Fibroblast of skin of right biceps (primary cell): ENCODE measurements at regions not wholly inside any gene's neighbourhood (a gene's known extent, or its start where the extent isn't known, plus 50 kb on each side); places are given as distances from the start of the nearest gene placed in this dataset.
"Not testable (repeated sequence)": the region's sequence is repeated elsewhere in the genome, so short reads cannot be mapped to it uniquely, and the experiment has no call there.

ENCODE experiments used
- DNase-seq: peaks from one replicate; pipeline ENCODE4 v3.0.0-alpha.2; 2013

DNA sequence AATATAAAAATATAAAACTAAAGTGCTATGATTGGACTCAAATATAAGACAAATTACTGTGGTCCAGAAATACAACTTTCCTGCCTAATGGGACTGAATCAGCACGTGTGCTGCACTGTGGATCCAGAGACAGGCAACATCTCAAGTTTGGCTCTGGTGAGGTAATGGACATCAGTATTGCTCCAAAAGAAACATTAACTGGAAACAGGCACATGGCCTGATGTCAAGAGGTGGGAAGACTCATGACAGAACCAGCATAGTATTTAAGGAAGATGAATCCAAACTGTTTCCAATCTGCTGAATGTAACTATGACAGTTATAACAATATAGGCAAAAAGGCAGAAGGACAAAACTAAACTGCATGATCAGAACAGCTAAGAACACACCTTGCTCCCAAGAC lies 354.6 kb downstream of the FSIP2 start:
- DNase-seq, result no peak

DNA sequence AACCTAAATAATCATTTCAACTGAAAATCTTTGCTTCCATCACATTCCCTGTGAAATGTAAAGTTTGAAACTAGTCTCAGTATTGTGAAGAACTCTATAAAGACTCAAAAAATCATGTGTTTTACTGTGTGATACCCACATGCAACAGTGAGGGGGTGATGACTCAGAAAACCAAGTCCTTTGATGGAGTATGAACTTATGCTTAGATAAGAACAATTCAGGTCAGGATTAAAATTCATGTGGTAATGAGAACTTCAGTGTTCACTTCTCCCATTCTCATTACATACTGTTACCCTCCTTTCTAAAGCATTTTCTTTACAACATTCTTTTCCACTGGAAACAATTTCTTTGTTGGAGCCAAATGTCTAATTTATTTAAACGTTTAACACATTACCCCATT lies 360.2 kb downstream of the FSIP2 start:
- peak; percentile 3 for DNase-seq

DNA sequence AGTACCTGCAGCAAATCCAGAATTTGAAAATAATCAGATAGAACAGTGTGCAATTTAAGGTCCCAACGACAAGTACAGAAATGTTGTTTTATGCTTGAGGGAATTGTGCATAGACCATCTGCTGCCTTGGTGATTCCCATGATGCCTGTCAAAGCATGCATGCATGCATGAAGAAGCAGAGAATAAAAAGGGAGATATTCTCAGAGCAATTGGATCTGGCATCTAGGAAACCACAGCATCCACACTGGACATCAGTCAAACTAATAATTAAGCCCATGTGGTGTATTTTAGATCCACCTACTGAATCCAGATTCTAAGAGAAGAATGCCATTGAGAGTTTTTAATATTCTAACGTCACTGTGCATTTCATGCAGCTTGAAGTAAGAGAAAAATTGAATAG lies 361.2 kb downstream of the FSIP2 start:
- no peak for DNase-seq

DNA sequence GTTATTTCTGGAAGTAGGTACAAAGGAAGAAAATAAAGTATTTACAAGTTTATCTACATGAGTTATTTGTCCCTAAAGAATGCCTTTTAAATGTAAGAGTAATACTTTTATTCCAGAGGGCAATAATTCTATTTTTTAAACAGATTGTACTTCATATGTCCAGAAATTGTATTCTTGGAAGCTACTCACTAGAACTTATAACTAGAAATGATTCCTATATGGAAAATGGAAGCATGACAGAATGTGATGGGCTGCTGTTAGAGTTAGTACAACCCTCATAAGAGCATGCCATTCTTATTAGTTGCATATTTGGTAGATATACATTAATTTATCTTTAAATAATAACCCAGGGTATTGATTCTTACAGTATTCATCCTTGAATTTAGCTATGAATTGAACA lies 362.0 kb downstream of the FSIP2 start:
- no peak for DNase-seq

DNA sequence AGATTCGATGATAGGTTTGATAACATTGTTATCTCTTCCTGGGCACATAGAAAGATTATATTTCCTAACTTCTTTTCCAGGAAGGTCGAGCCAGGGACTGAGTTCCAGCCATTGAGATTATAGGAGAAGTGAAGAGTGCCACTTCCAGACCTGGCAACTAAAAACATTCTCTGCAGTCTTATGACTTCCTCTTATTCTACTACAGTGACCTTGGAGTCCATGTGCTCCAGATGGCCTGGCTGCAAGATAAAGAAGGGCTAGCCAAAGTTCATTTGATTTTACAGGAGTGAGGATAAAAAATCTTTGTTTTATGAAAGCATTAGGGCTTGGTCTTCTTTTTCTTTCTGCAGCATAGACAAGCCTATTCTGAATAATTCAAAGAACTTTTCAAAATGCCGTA lies 363.0 kb downstream of the FSIP2 start:
- DNase-seq, result no peak

DNA sequence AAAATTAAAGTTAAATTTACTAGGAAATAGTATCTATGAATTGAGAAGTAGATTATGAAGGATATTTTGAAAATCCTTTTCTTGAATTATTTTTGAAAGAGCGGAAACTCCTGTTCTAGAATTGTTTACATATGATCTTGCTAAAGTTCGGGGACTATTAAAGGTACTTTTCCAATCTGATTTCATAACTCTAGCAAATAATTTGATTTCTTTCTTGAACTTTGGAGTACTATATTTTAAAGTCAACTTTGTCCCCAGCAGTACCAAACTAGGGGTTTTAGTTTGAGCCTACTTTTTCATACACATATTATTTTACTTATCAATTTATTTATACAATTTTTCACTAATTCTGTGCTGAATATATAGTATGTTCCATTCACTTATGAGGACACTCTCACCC lies 364.7 kb downstream of the FSIP2 start:
- DNase-seq, result no peak

DNA sequence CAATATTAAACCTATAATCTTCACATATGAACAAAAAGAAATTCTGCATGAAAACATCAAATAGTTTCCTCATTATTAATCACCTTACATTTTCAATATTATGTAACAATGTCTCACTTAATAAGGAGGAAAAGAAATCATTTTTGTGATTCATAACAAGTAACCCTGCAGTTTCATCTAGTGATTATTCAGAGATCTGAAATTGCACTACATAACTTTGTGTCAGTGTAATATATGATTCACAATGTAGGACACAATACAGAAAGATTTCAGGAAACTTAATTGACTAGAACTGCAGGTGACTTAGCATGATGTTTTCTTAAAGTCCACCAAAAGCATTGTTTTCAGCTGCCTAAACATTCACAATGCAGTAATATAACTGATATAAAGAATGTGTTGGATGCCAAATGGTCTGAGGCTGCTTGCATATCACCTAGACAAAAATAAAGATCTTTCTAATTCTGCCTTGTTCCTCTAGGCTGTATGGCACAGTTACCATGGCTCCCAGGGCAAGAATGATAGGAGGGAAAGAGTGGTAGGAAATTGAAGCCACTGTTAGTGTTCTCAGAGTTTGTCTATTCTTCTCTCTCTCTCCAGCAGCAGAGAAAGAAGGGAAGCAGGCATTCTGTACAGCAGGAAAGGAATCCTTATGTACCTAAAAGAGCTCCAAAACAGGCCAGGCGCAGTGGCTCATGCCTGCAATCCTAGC lies 366.6 kb downstream of the FSIP2 start:
- no peak for DNase-seq

DNA sequence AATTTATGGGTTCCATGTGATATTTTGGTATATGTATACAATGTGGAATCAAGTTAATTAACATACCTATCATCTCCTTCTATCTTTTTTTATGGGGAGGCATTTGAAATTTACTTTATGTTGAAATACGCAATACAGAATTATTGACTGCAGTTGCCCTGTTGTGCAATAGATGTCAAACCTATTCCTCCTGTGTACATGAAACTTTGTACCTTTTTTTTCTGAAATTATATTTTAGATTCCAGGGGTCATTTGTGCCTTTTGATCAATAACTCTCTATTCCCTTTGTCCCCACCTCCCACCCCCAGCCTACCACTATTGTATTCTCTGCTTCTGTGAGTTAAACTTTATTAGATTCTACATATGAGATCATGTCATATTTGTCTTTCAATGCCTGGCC lies 369.9 kb downstream of the FSIP2 start:
- DNase-seq, result no peak

DNA sequence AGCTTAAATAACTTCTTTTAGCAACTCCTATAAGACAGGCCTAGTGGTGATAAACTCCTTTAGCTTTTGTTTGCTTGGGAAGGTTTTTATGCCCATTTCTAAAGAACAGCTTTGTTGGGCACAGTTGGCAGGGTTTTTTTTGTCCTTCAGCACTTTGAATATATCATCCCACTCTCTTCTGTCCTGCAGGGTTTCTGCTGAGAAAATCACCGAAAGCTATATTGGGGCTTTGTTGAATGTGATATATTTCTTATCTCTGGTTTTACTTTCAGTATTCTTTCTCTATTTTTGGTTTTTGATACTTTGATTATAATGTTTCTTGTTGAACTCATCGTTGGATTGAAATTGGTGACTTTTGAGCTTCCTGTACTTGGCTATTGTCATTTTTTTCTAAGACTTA lies 372.8 kb upstream of the ZC3H15 start:
- DNase-seq, result no peak

DNA sequence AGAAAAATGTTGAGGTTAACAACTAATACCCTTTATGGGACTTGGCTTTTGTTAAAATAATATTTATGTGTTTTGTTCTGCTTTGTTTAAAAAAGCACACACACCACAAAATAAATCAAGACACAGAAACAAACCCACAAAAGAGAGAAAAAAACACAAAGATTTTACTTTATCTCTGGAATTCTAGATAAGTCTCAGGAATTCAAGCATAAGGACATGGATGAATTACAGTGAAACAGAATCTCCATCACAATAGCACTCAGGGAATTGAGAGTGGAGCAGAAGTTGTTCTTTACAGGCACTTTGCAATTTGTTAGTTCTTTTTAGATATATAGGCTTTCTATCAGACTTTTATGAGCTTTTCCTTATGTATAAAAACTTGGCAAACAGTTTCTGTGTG lies 360.9 kb upstream of the ZC3H15 start:
- no peak for DNase-seq

DNA sequence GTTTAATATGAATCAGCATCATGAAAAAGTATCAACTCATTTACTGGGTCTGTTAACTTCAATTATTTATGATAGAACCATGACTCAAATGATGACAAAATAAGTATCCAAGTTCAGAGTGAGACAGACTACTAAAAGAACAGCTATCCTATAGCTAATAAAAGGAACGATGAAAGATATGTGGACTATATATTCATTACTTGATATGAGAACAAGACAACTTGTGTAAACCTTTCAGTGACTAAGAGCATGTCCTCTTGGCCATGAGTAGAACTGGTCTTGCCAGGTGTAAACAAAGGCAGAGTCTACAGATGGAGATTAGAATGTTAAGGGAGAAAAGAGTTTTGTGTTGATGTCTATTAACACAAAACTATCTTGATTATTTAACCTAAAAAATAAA lies 360.4 kb upstream of the ZC3H15 start:
- DNase-seq, result no peak

DNA sequence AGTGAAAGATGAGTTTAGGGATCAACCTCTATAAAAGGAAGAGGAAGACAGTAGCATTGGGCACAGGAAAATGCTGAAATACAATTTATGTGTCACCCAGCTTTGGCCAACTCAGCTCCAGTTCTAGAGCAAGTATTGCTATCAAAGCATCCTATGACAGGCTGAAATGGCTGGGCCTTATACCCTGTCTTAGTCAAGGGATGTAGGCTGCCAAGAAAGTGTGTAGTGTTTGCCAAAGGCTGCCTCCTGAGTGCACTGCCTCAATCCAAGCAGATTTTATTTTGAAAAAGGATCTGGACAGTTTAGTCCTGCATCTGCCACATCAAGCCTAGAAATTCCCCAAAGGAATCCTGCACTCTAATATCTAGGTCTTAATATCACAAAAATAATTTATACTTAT lies 359.9 kb upstream of the ZC3H15 start:
- no peak for DNase-seq

DNA sequence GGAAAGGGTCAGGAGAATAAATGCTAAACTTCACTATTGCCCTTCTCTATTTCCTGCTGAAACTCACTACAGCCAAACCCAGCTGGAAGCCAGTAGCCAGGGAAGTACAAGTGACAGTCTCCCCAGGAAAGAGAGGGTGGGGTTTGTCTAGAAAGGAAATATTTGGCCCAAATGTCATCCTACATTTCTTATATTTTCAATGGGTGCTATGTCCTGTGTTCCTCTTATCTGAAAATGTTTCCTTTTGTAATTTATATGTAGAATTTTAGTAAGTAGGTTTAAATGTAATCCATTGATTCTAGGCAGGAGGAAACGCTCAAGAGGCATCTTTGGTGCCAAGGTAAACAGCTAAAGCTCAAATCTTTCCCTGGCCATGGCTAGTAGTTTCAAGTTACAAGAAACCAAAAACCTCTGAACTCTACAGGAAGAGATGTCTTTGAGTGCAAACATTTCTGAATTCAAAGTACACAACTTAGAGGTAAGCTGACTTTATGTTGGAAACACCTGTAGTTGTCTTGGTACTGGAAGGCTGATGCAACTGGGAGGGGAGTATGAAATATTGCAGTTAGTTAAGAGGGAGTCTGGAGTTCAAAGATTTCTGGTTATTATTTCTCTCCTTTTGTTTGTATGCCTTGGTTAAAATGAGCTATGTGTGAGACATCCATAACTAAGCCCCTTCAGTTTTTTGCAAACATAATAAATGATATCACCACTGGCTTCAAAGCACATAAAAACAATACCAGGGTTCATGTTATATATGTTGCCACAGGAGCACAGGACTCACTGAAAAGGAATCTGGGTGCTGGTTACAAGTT lies 356.1 kb upstream of the ZC3H15 start:
- peak; percentile 62 for DNase-seq

DNA sequence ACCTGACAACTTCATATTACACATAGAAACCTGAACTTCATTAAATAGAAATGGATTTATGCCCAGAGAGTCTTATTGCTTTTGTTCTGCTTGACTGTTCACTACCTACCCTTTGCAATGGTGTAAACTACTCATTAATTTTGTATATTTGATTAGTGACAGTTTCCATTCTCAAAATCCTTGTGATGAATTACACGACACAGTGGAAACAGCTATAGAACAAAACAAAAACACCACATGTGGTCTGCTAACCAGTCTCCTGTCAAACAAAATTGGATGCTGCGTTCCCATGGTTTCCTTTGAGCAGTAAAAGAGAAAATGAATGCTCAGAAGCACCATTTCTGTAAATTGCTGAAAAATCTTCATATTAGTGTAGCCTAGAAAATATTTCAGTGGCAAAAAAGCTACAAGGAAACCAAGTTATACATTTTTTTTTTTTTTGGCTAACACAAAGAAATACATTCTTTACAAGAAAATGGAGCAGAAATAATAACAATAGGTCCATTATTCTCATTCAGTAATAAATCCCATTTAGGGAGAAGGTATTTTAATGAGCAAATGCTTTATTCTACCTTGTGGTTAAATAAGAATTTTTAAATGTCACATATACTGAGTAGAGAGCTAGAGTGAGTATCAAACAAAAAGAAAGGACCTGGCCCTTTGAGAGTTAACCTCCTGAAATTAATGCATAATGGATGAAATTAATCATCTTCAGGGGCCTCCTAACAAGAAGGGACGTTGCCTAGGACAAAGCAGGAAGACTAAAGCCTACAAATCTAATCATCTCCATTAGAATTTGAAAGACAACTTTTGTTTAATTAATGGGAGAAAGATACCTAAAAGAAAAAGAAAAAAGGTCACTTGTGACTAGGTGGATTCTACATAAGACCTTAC lies 355.1 kb upstream of the ZC3H15 start:
- DNase-seq, result no peak

DNA sequence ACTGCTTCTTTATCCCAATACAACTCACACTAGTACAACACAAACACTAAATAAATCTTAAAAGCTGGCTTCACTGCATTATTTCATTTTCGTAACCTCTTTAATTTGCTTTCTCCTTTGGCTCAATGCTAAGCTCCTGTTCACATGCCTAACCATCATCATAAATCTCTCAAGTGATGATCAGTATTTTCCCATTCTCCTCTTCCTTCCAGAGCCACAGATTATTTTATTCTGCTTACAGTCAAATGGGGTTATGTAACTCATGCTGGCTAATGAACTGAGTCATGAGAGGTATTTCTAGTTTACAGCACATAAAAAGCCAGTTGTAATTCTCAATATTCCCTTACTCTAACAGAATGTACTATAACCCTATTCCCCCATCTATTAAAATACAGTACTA lies 350.4 kb upstream of the ZC3H15 start:
- peak; percentile 61 for DNase-seq

DNA sequence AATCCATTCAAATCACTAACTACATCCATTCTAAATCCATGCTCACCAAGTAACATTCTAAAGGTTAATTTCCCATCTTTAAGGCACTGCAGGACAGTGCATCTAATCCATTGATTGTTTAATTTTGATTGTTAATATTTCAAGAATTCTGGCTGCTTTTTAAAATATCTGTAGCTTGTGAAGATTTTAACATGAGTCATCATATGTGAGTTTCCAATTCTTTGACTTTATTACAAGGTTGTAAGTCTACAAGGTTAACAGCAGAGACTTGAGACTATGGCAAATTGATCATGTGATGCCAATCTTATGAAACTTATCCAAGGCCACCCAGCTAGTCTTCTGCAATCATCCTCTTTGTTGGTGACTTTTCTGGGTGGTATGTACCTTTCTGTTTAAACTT lies 349.2 kb upstream of the ZC3H15 start:
- DNase-seq, result no peak

DNA sequence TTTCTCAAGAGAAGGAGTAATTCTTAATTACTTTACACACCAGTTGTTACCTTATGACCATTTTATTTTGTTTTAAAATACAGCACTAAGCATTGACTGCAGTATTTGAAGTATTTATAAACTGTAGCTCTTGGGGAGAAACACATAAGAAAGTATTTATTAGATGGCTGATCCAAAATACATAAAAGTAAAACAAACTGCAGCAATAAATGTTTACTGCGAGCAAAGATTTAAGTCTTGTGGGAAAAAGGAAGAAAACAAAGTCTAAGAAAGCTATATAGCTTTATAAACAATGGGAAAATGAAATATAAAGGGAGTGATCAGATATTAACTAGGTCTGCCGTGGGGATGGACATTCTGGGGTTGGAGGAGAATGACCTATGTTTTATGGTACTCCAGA lies 347.2 kb upstream of the ZC3H15 start:
- no peak for DNase-seq

DNA sequence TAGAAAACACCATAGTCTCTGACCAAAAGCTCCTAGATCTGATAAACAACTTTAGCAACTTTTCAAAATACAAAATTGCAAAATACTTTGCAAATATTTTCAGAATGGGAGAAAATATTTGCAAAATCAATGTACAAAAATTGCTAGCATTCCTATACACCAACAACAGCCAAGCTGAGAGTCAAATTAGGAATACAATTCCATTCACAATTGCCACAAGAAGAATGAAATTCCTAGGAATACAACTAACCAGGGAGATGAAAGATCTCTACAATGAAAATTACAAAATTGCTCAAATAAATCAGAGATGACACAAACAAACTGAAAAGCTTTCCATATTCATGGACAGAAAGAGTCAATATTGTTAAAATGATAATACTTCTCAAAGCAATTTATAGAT lies 327.0 kb upstream of the ZC3H15 start:
- DNase-seq, result no peak

DNA sequence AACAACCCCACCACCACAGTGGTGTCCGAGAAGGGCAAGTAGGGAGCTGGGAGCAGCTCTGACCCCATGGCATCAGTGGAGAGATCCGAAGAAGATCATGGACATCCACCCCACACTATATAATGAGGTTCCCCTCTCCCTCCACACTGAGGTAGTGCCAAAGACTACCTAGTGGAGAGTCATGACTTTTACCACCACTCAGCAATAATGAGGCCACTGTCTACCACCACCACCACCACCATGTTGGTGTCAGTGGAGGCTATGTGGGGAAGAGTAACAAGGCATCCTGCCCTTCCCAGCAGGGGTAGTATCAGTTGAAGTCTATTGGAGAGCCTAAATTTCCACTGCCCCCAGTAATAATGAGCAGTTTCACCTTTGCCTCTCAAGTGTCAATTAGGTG lies 321.7 kb upstream of the ZC3H15 start:
- no peak for DNase-seq

DNA sequence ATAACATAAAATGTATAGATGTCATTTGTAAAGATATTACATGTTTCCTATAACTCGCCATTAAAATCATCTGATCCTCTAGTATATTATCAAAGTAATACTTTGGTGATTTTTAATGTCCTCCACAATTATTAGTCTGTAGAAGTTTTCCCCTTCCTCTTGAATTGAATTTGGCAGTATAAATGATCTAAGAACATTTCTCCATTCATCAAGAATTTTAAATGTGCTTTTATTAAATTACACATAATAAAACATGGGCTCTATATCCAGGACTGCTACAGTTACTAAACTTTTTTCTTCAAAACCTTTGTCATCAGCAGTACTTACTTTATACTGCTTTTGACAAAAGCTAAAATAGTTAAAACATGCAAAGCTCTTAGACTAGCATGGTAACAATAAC lies 315.4 kb upstream of the ZC3H15 start:
- no peak for DNase-seq

DNA sequence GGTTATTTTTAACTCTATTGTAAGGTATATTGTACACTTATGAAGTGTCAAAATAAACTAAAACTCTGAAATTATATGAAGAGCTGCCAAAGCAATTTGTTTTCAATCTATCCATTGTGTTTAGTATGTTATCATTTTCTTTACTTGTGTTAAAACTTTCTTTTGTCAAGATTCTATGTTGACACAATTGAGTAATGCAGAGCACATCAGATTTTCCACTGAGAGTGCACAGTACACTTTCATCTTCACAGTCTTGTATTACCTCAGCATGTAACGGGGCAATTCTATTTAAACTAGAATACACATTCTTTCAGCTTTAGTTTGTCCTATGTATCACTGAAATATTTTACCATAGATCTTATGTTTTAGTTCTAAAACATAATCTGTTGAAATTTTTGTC lies 304.4 kb upstream of the ZC3H15 start:
- DNase-seq, result no peak

DNA sequence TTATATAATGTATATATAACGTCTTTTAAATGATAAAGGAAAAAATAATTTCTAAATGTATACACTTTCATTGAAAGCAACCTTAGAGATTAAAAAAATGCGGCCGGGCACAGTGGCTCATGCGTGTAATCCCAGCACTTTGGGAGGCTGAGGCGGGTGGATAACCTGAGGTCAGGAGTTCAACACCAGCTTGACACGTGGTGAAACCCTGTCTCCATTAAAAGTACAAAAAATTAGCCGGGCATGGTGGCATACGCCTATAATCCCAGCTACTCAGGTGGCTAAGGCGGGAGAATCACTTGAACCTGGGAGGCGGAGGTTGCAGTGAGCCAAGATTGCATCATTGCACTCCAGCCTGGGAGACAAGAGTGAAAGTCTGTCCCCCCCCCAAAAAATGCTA lies 303.7 kb upstream of the ZC3H15 start:
- not testable (repeated sequence) for DNase-seq

DNA sequence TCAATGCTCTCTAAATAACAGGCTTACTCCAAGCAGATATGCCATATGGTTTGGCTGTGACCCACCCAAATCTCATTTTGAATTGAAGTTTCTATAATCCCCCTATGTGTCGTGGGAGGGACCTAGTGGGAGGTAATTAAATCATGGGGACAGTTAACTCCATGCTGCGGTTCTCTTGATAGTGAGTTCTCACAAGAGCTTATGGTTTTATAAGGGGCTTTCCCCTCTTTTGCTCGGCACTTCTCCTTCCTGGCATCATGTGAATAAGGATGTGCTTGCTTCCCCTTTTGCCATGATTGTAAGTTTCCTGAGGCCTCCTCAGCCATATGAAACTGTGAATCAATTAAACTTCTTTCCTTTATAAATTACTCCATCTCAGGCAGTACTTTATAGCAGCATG lies 302.7 kb upstream of the ZC3H15 start:
- no peak for DNase-seq

DNA sequence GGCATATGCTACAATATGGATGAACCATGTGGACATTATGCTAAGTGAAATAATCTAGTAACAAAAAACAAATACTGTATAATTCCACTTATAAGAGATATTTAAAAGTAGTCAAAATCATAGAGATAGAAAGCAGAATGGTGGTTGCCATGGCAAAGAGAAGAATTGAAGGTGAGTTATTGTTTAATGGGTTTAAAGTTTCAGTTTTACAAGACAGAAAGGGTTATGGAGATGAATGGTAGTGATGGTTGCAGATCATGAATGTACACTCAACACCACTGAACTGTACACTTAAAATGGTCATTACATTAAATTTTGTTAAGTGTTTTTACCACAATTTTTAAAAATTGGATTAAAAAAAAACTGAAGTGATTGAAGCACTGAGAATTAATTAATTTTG lies 298.2 kb upstream of the ZC3H15 start:
- DNase-seq, result no peak
